ENCODE measurements at regions not wholly inside any gene's neighbourhood (a gene's known extent, or its start where the extent isn't known, plus 50 kb on each side); places are given as distances from the start of the nearest gene placed in this dataset.

- TF ChIP-seq CTCF (IDR thresholded peaks at IDR 0.05) (no peak), POLR2A (IDR thresholded peaks at IDR 0.05) (no peak)
These were observed 1635.2 kb downstream of the PLA2G4A start for GRCh38 chr1:188463919-188464318.
